Transverse colon (tissue), 4 donors: ENCODE measurements at regions not wholly inside any gene's neighbourhood (a gene's known extent, or its start where the extent isn't known, plus 50 kb on each side); places are given as distances from the start of the nearest gene placed in this dataset.

ENCODE experiments used
- POLR2A ChIP-seq: fragments of 450-650 bp; IDR thresholded peaks from one replicate; pipeline ENCODE4 v1.6.1; 2016; ENCODE audit warnings: antibody characterized with exemption, mild to moderate bottlenecking, moderate library complexity
- POLR2AphosphoS5 ChIP-seq, 3 donors: sonication (generic); formaldehyde crosslinking; IDR thresholded peaks; one replicate each; pipeline ENCODE4 v1.6.1; 2016; ENCODE audit warnings: antibody characterized with exemption in 3 of 3
- TF ChIP-seq, protein P1 (sequence below), 5 experiments: fragments of 200-600 bp in 3 of 5; fragments of 450-650 bp in 2 of 5; sonication (generic) in 3 of 5; IDR thresholded peaks; 1 replicate in 2 of 5; 2 replicates in 3 of 5; pipeline ENCODE4 v1.5.1; 2016 to 2017; ENCODE audit warnings: antibody characterized with exemption in 5 of 5, inconsistent platforms in 3 of 5, mild to moderate bottlenecking in 2 of 5, moderate library complexity in 1 of 5

DNA sequence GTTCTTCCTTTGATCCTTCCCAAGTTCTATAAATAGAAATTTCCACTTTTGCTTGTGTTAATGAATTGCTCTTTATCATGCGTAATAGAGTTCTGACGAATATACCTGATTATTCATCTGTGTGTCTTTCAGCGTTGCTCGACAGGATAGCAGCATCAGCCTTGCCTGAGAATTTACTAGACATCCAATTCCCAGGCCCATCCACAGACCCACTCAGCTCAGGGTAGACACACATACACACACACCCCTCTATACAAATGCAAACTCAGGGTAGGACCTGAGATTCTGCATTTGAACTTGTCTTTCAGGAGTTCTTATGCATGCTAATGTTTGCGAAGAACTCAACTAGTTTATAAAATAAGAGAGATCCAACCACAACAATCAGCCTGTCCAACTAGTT is 343.4 kb upstream of the GYPC start:
- TF ChIP-seq, protein P1, sequence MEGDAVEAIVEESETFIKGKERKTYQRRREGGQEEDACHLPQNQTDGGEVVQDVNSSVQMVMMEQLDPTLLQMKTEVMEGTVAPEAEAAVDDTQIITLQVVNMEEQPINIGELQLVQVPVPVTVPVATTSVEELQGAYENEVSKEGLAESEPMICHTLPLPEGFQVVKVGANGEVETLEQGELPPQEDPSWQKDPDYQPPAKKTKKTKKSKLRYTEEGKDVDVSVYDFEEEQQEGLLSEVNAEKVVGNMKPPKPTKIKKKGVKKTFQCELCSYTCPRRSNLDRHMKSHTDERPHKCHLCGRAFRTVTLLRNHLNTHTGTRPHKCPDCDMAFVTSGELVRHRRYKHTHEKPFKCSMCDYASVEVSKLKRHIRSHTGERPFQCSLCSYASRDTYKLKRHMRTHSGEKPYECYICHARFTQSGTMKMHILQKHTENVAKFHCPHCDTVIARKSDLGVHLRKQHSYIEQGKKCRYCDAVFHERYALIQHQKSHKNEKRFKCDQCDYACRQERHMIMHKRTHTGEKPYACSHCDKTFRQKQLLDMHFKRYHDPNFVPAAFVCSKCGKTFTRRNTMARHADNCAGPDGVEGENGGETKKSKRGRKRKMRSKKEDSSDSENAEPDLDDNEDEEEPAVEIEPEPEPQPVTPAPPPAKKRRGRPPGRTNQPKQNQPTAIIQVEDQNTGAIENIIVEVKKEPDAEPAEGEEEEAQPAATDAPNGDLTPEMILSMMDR (IDR thresholded peaks at IDR 0.05) = no peak
- TF ChIP-seq POLR2A = no peak
- TF ChIP-seq POLR2AphosphoS5 (IDR thresholded peaks at IDR 0.05) = no peak
